WTC11 (cell line): ENCODE measurements at regions not wholly inside any gene's neighbourhood (a gene's known extent, or its start where the extent isn't known, plus 50 kb on each side); places are given as distances from the start of the nearest gene placed in this dataset.

Experiments used
- ATAC-seq: fragments of 200-7000 bp; cut with Tn5 transposase; 2 replicates; pipeline ENCODE4 v1.10.0; 2021; ENCODE audit warnings: mild to moderate bottlenecking, moderate library complexity
- CTCF ChIA-PET: fragments of 300-600 bp; sonication (Branson Sonifier 250); formaldehyde crosslinking; loops from one replicate; lab custom pipeline; 2021; ENCODE audit warnings: antibody characterized with exemption; lab: Charles Lee
- POLR2A ChIA-PET: fragments of 350-600 bp; sonication (Branson Sonifier 250); formaldehyde crosslinking; loops from one replicate; lab custom pipeline; 2021; ENCODE audit warnings: antibody characterized with exemption; lab: Charles Lee
- DNase-seq: peaks from one replicate; pipeline ENCODE4 v3.0.0; 2021; ENCODE audit warnings: low spot score
- H3K27ac Mint-ChIP-seq: 2 replicates; pipeline ENCODE4 v1.8.0; 2021; ENCODE audit warnings: mixed read lengths
- H3K27me3 Mint-ChIP-seq: 2 replicates; pipeline ENCODE4 v1.8.0; 2021; ENCODE audit warnings: low read depth, mild to moderate bottlenecking, moderate library complexity, mixed read lengths
- H3K36me3 Mint-ChIP-seq: 2 replicates; pipeline ENCODE4 v1.8.0; 2021; ENCODE audit warnings: mixed read lengths
- H3K4me1 Mint-ChIP-seq: 2 replicates; pipeline ENCODE4 v1.8.0; 2022; ENCODE audit warnings: mixed read lengths
- H3K4me3 Mint-ChIP-seq: 2 replicates; pipeline ENCODE4 v1.8.0; 2021; ENCODE audit warnings: mild to moderate bottlenecking, moderate library complexity, mixed read lengths
- H3K9me3 Mint-ChIP-seq: 2 replicates; pipeline ENCODE4 v1.8.0; 2021; ENCODE audit warnings: mixed read lengths
- AR ChIP-seq: fragments of 250-450 bp; sonication (Bioruptor Pico); IDR thresholded peaks from 2 replicates; pipeline ENCODE4 v1.9.0; 2021; ENCODE audit warnings: mild to moderate bottlenecking
- ATF1 ChIP-seq: sonication (generic); formaldehyde crosslinking; IDR thresholded peaks from 2 replicates; pipeline ENCODE4 v1.8.1; 2023; ENCODE audit warnings: mild to moderate bottlenecking, moderate library complexity, missing genetic modification reagents
- ATF2 ChIP-seq: sonication (generic); formaldehyde crosslinking; IDR thresholded peaks from 2 replicates; pipeline ENCODE4 v1.8.1; 2022; ENCODE audit warnings: low read depth, missing genetic modification reagents, borderline replicate concordance
- ATF6 ChIP-seq: sonication (generic); formaldehyde crosslinking; IDR thresholded peaks from 2 replicates; pipeline ENCODE4 v1.8.1; 2023; ENCODE audit warnings: mild to moderate bottlenecking, missing genetic modification reagents
- CTCF ChIP-seq: fragments of 200-600 bp; IDR thresholded peaks from 2 replicates; pipeline ENCODE4 v1.8.0; 2022; ENCODE audit warnings: antibody characterized with exemption
- ELF4 ChIP-seq: sonication (generic); formaldehyde crosslinking; IDR thresholded peaks from 2 replicates; pipeline ENCODE4 v1.8.1; 2022; ENCODE audit warnings: low read depth, mild to moderate bottlenecking, moderate library complexity, missing genetic modification reagents
- ESRRA ChIP-seq: sonication (generic); formaldehyde crosslinking; IDR thresholded peaks from 2 replicates; pipeline ENCODE4 v1.8.1; 2022; ENCODE audit warnings: mild to moderate bottlenecking, missing genetic modification reagents, borderline replicate concordance
- ETV6 ChIP-seq: sonication (generic); formaldehyde crosslinking; IDR thresholded peaks from 2 replicates; pipeline ENCODE4 v1.8.1; 2022; ENCODE audit warnings: mild to moderate bottlenecking, missing genetic modification reagents
- FOXJ3 ChIP-seq: sonication (generic); formaldehyde crosslinking; IDR thresholded peaks from 2 replicates; pipeline ENCODE4 v1.9.0; 2021; ENCODE audit warnings: missing genetic modification reagents, mild to moderate bottlenecking, borderline replicate concordance
- FOXP1 ChIP-seq: sonication (generic); formaldehyde crosslinking; IDR thresholded peaks from 2 replicates; pipeline ENCODE4 v1.8.0; 2022; ENCODE audit warnings: missing genetic modification reagents, mild to moderate bottlenecking, moderate library complexity, borderline replicate concordance
- GABPB1 ChIP-seq: sonication (generic); formaldehyde crosslinking; IDR thresholded peaks from 2 replicates; pipeline ENCODE4 v1.8.1; 2023; ENCODE audit warnings: mild to moderate bottlenecking, missing genetic modification reagents
- HMGXB4 ChIP-seq: sonication (generic); formaldehyde crosslinking; IDR thresholded peaks from 2 replicates; pipeline ENCODE4 v1.8.1; 2023; ENCODE audit warnings: mild to moderate bottlenecking, moderate library complexity, missing genetic modification reagents
- SP1 ChIP-seq: sonication (generic); formaldehyde crosslinking; conservative IDR thresholded peaks from 2 replicates; pipeline ENCODE4 v1.8.1; 2022; ENCODE audit warnings: missing genetic modification reagents
- ZNF121 ChIP-seq: sonication (generic); formaldehyde crosslinking; IDR thresholded peaks from 2 replicates; pipeline ENCODE4 v1.8.0; 2023; ENCODE audit warnings: missing genetic modification reagents
- ZNF416 ChIP-seq: fragments of 250-450 bp; sonication (Bioruptor Pico); IDR thresholded peaks from 2 replicates; pipeline ENCODE4 v1.9.0; 2021; ENCODE audit warnings: mild to moderate bottlenecking, inconsistent platforms

GRCh38 chr21:35520856-35521255 is 471.8 kb upstream of the RUNX1 start:
- CTCF ChIA-PET, result interaction anchor here (0.7 to 1.8 kb wide), 6 partner anchors 10 to 775 kb away, joined by 3 to 9 read pairs (median 5); no protein-coding TSS in a partner anchor
- no peak for TF ChIP-seq AR (CRISPR knock-in tag)
- 0 out of 2 replicates have a peak, but pooled peaks have one; percentile 30 for TF ChIP-seq SP1
- TF ChIP-seq ELF4 (CRISPR knock-in tag), result no peak
- no peak for TF ChIP-seq ZNF121
- TF ChIP-seq ATF6 (CRISPR knock-in tag), result no peak
- no peak for TF ChIP-seq ATF1
- no peak for TF ChIP-seq FOXJ3 (CRISPR knock-in tag)
- Mint-ChIP-seq H3K9me3 (peaks cover 8% of the 10 kb centered on the region; the same call in 1 of the 2 replicates), H3K27ac (peak overlapping the region; percentile 57; the same call in 1 of the 2 replicates), H3K36me3 (no peaks in the 10 kb centered on the region), H3K4me1 (peaks cover 45% of the 10 kb centered on the region), H3K4me3 (peak overlapping the region; percentile 14; the same call in 1 of the 2 replicates), H3K27me3 (no peaks in the 10 kb centered on the region)
- POLR2A ChIA-PET, result no interaction called here
- ATAC-seq (peak; percentile 75), DNase-seq (no peak)

GRCh38 chr21:35520302-35520701 is 471.2 kb upstream of the RUNX1 start:
- Mint-ChIP-seq H3K36me3 (no peaks in the 10 kb centered on the region), H3K4me3 (no peak overlapping the region)
- ATAC-seq, result no peak
- TF ChIP-seq FOXP1 (CRISPR knock-in tag), result no peak
- no peak for TF ChIP-seq ATF1
- TF ChIP-seq ETV6 (CRISPR knock-in tag), result no peak
- TF ChIP-seq ESRRA (CRISPR knock-in tag), result no peak
- TF ChIP-seq HMGXB4 (CRISPR knock-in tag), result no peak
- no peak for TF ChIP-seq ZNF416 (CRISPR knock-in tag)
- TF ChIP-seq ELF4 (CRISPR knock-in tag), result no peak
- TF ChIP-seq SP1, result no peak
- no peak for TF ChIP-seq CTCF
- no peak for TF ChIP-seq GABPB1 (CRISPR knock-in tag)
- TF ChIP-seq ATF2 (CRISPR knock-in tag), result no peak
- TF ChIP-seq, all 79 proteins: peak for 0
- no peak overlapping the region for H3K27ac Mint-ChIP-seq
- H3K9me3 Mint-ChIP-seq, result peaks cover 4% of the 10 kb centered on the region; the same call in 1 of the 2 replicates
- ChIA-PET CTCF (interaction anchor here (0.7 to 1.8 kb wide), 6 partner anchors 11 to 775 kb away, joined by 3 to 9 read pairs (median 5); no protein-coding TSS in a partner anchor), POLR2A (no interaction called here)
- H3K4me1 Mint-ChIP-seq, result peaks cover 45% of the 10 kb centered on the region
- DNase-seq, result no peak
- no peaks in the 10 kb centered on the region for H3K27me3 Mint-ChIP-seq
